Breast epithelium (tissue), 4 donors: ENCODE measurements at regions not wholly inside any gene's neighbourhood (a gene's known extent, or its start where the extent isn't known, plus 50 kb on each side); places are given as distances from the start of the nearest gene placed in this dataset.
"Not testable (repeated sequence)": the region's sequence is repeated elsewhere in the genome, so short reads cannot be mapped to it uniquely, and the experiment has no call there.

Source experiments
- DNase-seq, 2 donors: peaks; one replicate each; pipeline ENCODE4 v3.0.0-alpha.2; 2019; ENCODE audit warnings: low spot score in 2 of 2
- H3K27ac ChIP-seq, 2 donors: fragments of 200-600 bp; sonication (generic) in 1 of 2; one replicate each; pipeline ENCODE4 v1.5.1; 2016 to 2019; ENCODE audit warnings: mild to moderate bottlenecking in 1 of 2
- H3K27me3 ChIP-seq, 2 donors: fragments of 200-600 bp; sonication (generic) in 1 of 2; one replicate each; pipeline versions ENCODE4 v1.5.1 to v1.6.0; 2017 to 2019; ENCODE audit warnings: control low read depth in 1 of 2, mild to moderate bottlenecking in 1 of 2
- H3K36me3 ChIP-seq: fragments of 200-600 bp; one replicate; pipeline ENCODE4 v1.5.1; 2019
- H3K4me1 ChIP-seq, 2 donors: fragments of 200-600 bp; sonication (generic); one replicate each; pipeline ENCODE4 v1.5.1; 2016 to 2019; ENCODE audit warnings: control low read depth in 1 of 2
- H3K4me3 ChIP-seq, 3 donors: fragments of 200-600 bp; sonication (generic); 1 replicate in 2 of 3; 2 replicates in 1 of 3; pipeline ENCODE4 v1.5.1; 2016 to 2019; ENCODE audit warnings: mild to moderate bottlenecking in 3 of 3, moderate library complexity in 2 of 3
- H3K9me3 ChIP-seq, 2 donors: fragments of 200-600 bp; sonication (generic) in 1 of 2; one replicate each; pipeline ENCODE4 v1.5.1; 2016 to 2019; ENCODE audit warnings: control low read depth in 1 of 2
- POLR2A ChIP-seq: fragments of 450-650 bp; IDR thresholded peaks from one replicate; pipeline ENCODE4 v1.6.1; 2016; ENCODE audit warnings: antibody characterized with exemption, mild to moderate bottlenecking, moderate library complexity
- POLR2AphosphoS5 ChIP-seq, 3 donors: sonication (generic); formaldehyde crosslinking; IDR thresholded peaks; one replicate each; pipeline ENCODE4 v1.6.1; 2017; ENCODE audit warnings: antibody characterized with exemption in 3 of 3
- intact Hi-C: fragments of 100-400 bp; cut with DNase I; formaldehyde crosslinking; loops from one replicate; pipeline ENCODE4 v1.15.1; 2023; ENCODE audit warnings: low total_unique reads
- TF ChIP-seq, protein P1 (sequence below), 3 donors: fragments of 450-650 bp; IDR thresholded peaks; one replicate each; pipeline ENCODE4 v1.5.1; 2016 to 2017; ENCODE audit warnings: antibody characterized with exemption in 3 of 3, mild to moderate bottlenecking in 3 of 3, moderate library complexity in 3 of 3

DNA sequence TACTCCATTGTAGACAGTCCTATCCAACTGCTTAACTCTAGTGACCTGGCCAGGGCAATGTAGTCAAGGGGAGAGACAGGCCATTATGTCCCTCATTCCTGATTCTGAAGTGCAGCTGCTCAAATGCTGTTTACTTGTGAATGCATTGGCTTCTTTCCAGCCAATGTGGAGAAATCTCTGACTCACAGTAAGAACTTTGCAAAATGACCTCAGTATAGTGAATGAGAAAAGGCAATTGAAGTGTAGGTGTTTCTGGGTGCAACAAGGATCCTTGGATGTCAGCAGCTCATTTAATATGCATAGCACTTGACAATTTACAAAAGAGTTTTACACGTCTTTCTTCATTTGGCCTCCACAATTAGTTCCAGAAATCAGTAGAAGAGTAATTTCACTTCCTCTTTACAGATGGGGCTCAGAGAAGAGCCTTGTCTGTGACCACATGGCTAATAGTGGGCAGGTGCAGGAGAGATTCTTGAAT is 367.2 kb downstream of the OSTF1 start:
- H3K27me3 ChIP-seq: no peaks in the 10 kb centered on the region
- peak overlapping the region in 1 of 2 donors; percentile 56 for H3K27ac ChIP-seq
- H3K4me3 ChIP-seq: no peak overlapping the region
- no peaks in the 10 kb centered on the region for H3K36me3 ChIP-seq
- H3K9me3 ChIP-seq: no peaks in the 10 kb centered on the region
- intact Hi-C loops: no loop called here
- TF ChIP-seq POLR2AphosphoS5 (IDR thresholded peaks at IDR 0.05) (no peak), POLR2A (no peak)
- TF ChIP-seq, protein P1, sequence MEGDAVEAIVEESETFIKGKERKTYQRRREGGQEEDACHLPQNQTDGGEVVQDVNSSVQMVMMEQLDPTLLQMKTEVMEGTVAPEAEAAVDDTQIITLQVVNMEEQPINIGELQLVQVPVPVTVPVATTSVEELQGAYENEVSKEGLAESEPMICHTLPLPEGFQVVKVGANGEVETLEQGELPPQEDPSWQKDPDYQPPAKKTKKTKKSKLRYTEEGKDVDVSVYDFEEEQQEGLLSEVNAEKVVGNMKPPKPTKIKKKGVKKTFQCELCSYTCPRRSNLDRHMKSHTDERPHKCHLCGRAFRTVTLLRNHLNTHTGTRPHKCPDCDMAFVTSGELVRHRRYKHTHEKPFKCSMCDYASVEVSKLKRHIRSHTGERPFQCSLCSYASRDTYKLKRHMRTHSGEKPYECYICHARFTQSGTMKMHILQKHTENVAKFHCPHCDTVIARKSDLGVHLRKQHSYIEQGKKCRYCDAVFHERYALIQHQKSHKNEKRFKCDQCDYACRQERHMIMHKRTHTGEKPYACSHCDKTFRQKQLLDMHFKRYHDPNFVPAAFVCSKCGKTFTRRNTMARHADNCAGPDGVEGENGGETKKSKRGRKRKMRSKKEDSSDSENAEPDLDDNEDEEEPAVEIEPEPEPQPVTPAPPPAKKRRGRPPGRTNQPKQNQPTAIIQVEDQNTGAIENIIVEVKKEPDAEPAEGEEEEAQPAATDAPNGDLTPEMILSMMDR (IDR thresholded peaks at IDR 0.05): no peak
- no peak for DNase-seq
- H3K4me1 ChIP-seq: no peaks in the 10 kb centered on the region

DNA sequence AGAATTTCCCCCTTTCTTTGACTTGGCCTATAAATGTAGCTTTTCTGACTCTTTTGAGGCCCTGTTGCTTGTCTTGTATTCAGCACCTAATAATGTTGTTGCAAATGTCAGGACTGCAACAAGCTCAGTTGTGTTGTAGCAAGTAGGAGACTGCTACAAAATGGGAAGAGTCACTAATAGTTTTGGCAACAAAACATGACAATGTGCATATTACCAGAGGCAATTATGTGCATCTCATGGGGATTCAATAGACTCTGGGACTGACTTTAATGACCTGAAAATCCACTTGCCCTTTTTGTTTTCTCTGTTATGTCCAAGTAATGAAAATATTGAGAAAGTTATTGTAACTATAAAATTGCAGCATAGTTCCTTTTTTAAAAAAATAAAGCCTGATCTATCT is 368.4 kb downstream of the OSTF1 start:
- Histone ChIP-seq H3K36me3 (no peaks in the 10 kb centered on the region), H3K9me3 (no peaks in the 10 kb centered on the region), H3K4me1 (no peaks in the 10 kb centered on the region), H3K27me3 (no peaks in the 10 kb centered on the region), H3K4me3 (no peak overlapping the region), H3K27ac (no peak overlapping the region)
- TF ChIP-seq POLR2A (no peak), POLR2AphosphoS5 (IDR thresholded peaks at IDR 0.05) (no peak)
- TF ChIP-seq, protein P1 (IDR thresholded peaks at IDR 0.05): no peak
- intact Hi-C loops: no loop called here
- no peak for DNase-seq

DNA sequence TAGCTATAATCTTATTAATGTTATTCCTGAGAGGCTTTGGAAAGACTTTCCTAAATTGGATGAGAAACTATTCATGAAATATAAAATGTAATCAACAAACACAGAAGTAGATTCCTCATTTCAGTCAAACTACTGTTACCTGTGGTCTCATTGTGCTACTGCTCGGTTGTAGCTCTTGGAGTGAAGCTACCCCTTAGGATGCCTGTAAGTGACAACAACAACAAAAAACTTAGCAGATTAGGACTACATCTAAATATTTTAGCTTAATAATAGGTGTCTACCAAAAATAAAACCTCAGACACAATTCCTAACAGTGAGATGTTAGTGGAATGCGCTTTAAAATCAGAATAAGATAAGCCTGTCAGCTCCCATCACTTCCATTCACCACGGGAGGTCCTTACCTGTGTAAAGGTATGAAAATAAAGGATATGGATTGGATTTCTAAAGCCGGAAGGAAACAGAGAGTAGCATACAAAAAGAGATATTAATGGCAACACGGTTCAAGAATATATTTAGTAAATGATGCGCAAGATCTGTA is 369.2 kb downstream of the OSTF1 start:
- no peaks in the 10 kb centered on the region for H3K36me3 ChIP-seq
- no peak overlapping the region for H3K4me3 ChIP-seq
- H3K9me3 ChIP-seq: no peaks in the 10 kb centered on the region
- H3K27me3 ChIP-seq: no peaks in the 10 kb centered on the region
- TF ChIP-seq POLR2A (no peak), POLR2AphosphoS5 (IDR thresholded peaks at IDR 0.05) (no peak)
- TF ChIP-seq, protein P1 (IDR thresholded peaks at IDR 0.05): no peak
- DNase-seq: no peak
- intact Hi-C loops: no loop called here
- H3K4me1 ChIP-seq: no peaks in the 10 kb centered on the region
- no peak overlapping the region for H3K27ac ChIP-seq

DNA sequence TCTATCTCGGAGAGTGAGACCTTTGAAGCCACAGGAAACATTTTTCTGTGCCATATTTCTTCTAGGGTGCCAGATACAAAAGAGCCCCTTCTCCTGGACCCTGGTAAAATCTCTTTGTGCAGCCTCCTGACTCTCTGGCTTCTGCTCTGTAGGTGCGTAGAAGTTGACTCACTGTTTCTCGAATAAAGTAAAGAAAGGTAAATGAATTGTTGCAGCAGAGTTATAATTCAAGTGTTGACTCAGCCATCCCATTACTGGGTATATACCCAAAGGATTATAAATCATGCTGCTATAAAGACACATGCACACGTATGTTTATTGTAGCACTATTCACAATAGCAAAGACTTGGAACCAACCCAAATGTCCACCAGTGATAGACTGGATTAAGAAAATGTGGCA is 371.0 kb downstream of the OSTF1 start:
- DNase-seq, H3K27me3 ChIP-seq, H3K27ac ChIP-seq, H3K36me3 ChIP-seq, H3K4me1 ChIP-seq, H3K9me3 ChIP-seq, H3K4me3 ChIP-seq, intact Hi-C loops: not testable (repeated sequence)

DNA sequence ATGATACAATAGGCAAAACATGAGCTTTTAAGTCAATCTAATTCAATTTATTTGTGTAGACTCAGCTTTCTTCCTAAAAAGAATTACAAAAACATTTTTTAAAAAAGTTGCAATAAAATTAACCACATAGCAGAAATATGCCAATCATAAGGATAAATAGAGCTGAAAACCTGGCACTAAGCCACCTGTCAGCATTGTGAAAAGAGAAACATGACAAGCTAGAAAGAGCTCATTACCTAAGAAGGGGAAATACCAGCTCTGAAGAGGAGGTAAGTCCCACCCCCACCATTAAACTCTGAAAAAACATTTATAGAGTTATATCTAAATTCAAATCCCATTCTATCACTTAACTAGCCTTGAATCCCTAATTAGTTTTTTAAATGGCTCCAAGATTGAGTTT is 372.9 kb downstream of the OSTF1 start:
- no peaks in the 10 kb centered on the region for H3K4me1 ChIP-seq
- H3K9me3 ChIP-seq: no peaks in the 10 kb centered on the region
- TF ChIP-seq POLR2AphosphoS5 (IDR thresholded peaks at IDR 0.05) (no peak), POLR2A (no peak)
- TF ChIP-seq, protein P1 (IDR thresholded peaks at IDR 0.05): no peak
- intact Hi-C loops: no loop called here
- no peaks in the 10 kb centered on the region for H3K36me3 ChIP-seq
- H3K4me3 ChIP-seq: no peak overlapping the region
- no peak for DNase-seq
- no peaks in the 10 kb centered on the region for H3K27me3 ChIP-seq
- H3K27ac ChIP-seq: no peak overlapping the region

DNA sequence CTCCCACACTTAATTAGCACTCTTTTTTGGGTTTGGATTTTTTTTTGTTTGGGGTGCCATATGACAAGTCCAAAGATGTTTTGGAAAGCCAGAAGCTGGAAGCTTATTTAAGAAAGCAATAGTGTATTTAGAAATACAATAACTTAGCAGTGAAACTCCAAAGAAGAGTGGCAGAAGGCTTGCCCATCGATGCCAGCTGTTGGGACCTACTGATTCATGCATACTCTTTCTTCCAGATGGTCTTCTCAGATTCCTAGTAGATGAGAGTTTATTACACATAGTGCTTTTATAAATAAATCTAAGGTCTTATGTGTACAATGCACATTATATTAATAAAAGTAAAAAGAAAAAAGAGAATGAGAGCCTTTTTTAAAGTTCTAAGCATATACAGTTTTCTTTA is 374.6 kb downstream of the OSTF1 start:
- Histone ChIP-seq H3K9me3 (no peaks in the 10 kb centered on the region), H3K27ac (no peak overlapping the region), H3K4me1 (no peaks in the 10 kb centered on the region), H3K36me3 (no peaks in the 10 kb centered on the region), H3K27me3 (no peaks in the 10 kb centered on the region), H3K4me3 (no peak overlapping the region)
- intact Hi-C loops: no loop called here
- TF ChIP-seq POLR2A: no peak
- TF ChIP-seq POLR2AphosphoS5 (IDR thresholded peaks at IDR 0.05): no peak
- TF ChIP-seq, protein P1 (IDR thresholded peaks at IDR 0.05): no peak
- no peak for DNase-seq
